GM19351 (cell line): ENCODE measurements at regions not wholly inside any gene's neighbourhood (a gene's known extent, or its start where the extent isn't known, plus 50 kb on each side); places are given as distances from the start of the nearest gene placed in this dataset.
"Not testable (repeated sequence)": the region's sequence is repeated elsewhere in the genome, so short reads cannot be mapped to it uniquely, and the experiment has no call there.

Experiments used
- ATAC-seq: cut with Tn5 transposase; IDR thresholded peaks from one replicate; pipeline ENCODE4 v1.9.1; 2021; ENCODE audit warnings: mild to moderate bottlenecking, moderate library complexity; ENCODE audit not compliant: unreplicated experiment

GRCh38 chr12:59158066-59158465 lies 237.8 kb upstream of the LRIG3 start:
- ATAC-seq = no peak

- ATAC-seq = no peak
Measured at GRCh38 chr12:59155448-59155847, 235.1 kb upstream of the LRIG3 start.

- ATAC-seq = no peak
Measured at GRCh38 chr12:59151243-59151642, 230.9 kb upstream of the LRIG3 start.

GRCh38 chr12:59149995-59150642 lies 229.8 kb upstream of the LRIG3 start:
- peak; percentile 100 for ATAC-seq

GRCh38 chr12:59147791-59148190 lies 227.5 kb upstream of the LRIG3 start:
- ATAC-seq = no peak

GRCh38 chr12:59142183-59142790 lies 222.0 kb upstream of the LRIG3 start:
- ATAC-seq = no peak

- ATAC-seq = no peak
Measured at GRCh38 chr12:59134750-59135149, 214.4 kb upstream of the LRIG3 start.

- no peak for ATAC-seq
Measured at GRCh38 chr12:59131462-59131861, 211.2 kb upstream of the LRIG3 start.

- no peak for ATAC-seq
Measured at GRCh38 chr12:59122784-59123183, 202.5 kb upstream of the LRIG3 start.

GRCh38 chr12:59121451-59121850 lies 201.1 kb upstream of the LRIG3 start:
- ATAC-seq = no peak

- no peak for ATAC-seq
Measured at GRCh38 chr12:59119676-59120075, 199.4 kb upstream of the LRIG3 start.

GRCh38 chr12:59118356-59118755 lies 198.1 kb upstream of the LRIG3 start:
- ATAC-seq = no peak

- no peak for ATAC-seq
Measured at GRCh38 chr12:59115995-59116394, 195.7 kb upstream of the LRIG3 start.

- ATAC-seq = no peak
Measured at GRCh38 chr12:59115526-59115925, 195.2 kb upstream of the LRIG3 start.

- ATAC-seq = peak; percentile 93
Measured at GRCh38 chr12:59113831-59114615, 193.7 kb upstream of the LRIG3 start.

GRCh38 chr12:59111851-59112250 lies 191.5 kb upstream of the LRIG3 start:
- ATAC-seq = no peak

GRCh38 chr12:59108516-59108915 lies 188.2 kb upstream of the LRIG3 start:
- ATAC-seq = not testable (repeated sequence)

GRCh38 chr12:59100585-59100984 lies 180.3 kb upstream of the LRIG3 start:
- ATAC-seq = no peak

- no peak for ATAC-seq
Measured at GRCh38 chr12:59097876-59098275, 177.6 kb upstream of the LRIG3 start.

GRCh38 chr12:59096246-59096645 lies 175.9 kb upstream of the LRIG3 start:
- ATAC-seq = no peak

- no peak for ATAC-seq
Measured at GRCh38 chr12:59093073-59093772, 172.9 kb upstream of the LRIG3 start.
